K562 (cell line): ENCODE measurements at regions not wholly inside any gene's neighbourhood (a gene's known extent, or its start where the extent isn't known, plus 50 kb on each side); places are given as distances from the start of the nearest gene placed in this dataset.

Source experiments
- ATAC-seq: fragments of 200-7000 bp; cut with Tn5 transposase; 3 replicates; pipeline ENCODE4 v1.9.1; 2020; ENCODE audit warnings: moderate library complexity
- BruUV-seq: library from RNA; stranded (reverse); fragments of 400-500 nt; replicated peaks from 2 replicates; lab custom pipeline; 2021; lab: Mats Ljungman, UMichigan
- CTCF ChIA-PET: fragments of 300-600 bp; formaldehyde crosslinking; extraction: SDS; loops from one replicate; lab custom pipeline; 2021; ENCODE audit warnings: low intra/inter-chr PET ratio; lab: Yijun Ruan, JAX
- POLR2A ChIA-PET: fragments of 300-600, 350-650 bp; sonication (Branson Sonifier 250); formaldehyde crosslinking; extraction: SDS; loops from one replicate; lab custom pipeline; 2021; ENCODE audit warnings: antibody characterized with exemption, inconsistent platforms; lab: Yijun Ruan, JAX
- DNase-seq, 4 experiments: peaks; one replicate each; pipeline versions ENCODE4 v3.0.0 to v3.0.0-alpha.2; 2011 to 2018; ENCODE audit warnings: low spot score in 3 of 4, mixed read lengths in 3 of 4; ENCODE audit errors: extremely low read depth in 1 of 4
- FAIRE-seq: peaks from 2 replicates; lab custom pipeline; 2011; peaks lifted over from hg19 to GRCh38; lab: Jason Lieb, UNC
- H2AFZ ChIP-seq: 2 replicates; pipeline ENCODE4 v1.6.0; 2011; ENCODE audit warnings: low read depth, low read length, control low read depth, inconsistent platforms
- H3K27ac ChIP-seq: fragments of 200-600 bp; 3 replicates; pipeline ENCODE4 v1.8.0; 2011; ENCODE audit warnings: low read depth, mild to moderate bottlenecking, control low read depth, inconsistent platforms, low read length, moderate library complexity, mixed read lengths; ENCODE audit errors: extremely low read depth
- H3K27me3 ChIP-seq, 2 experiments: fragments of 300-600 bp in 1 of 2; 2 replicates in 1 of 2; 3 replicates in 1 of 2; pipeline versions ENCODE4 v1.6.0 to v1.8.0; 2011; ENCODE audit warnings: inconsistent platforms in 2 of 2, low read length in 2 of 2, mild to moderate bottlenecking in 1 of 2, mixed read lengths in 1 of 2, moderate library complexity in 1 of 2; ENCODE audit not compliant: control insufficient read depth in 2 of 2, insufficient read depth in 2 of 2
- H3K36me3 ChIP-seq: fragments of 300-600 bp; 3 replicates; pipeline ENCODE4 v1.8.0; 2011; ENCODE audit warnings: mild to moderate bottlenecking, low read length, inconsistent platforms; ENCODE audit not compliant: control insufficient read depth, insufficient read depth
- H3K4me1 ChIP-seq, 2 experiments: fragments of 200-600 bp in 1 of 2; replicated peaks in 1 of 2; 2 replicates in 1 of 2; 3 replicates in 1 of 2; pipeline versions ENCODE4 v1.5.1 to v1.8.0; 2011; ENCODE audit warnings: inconsistent platforms in 2 of 2, low read length in 2 of 2, mild to moderate bottlenecking in 1 of 2, mixed read lengths in 1 of 2, moderate library complexity in 1 of 2; ENCODE audit not compliant: control insufficient read depth in 2 of 2, insufficient read depth in 2 of 2
- H3K4me2 ChIP-seq: 2 replicates; pipeline ENCODE4 v1.6.1; 2011; ENCODE audit warnings: low read length, control low read depth, inconsistent platforms, mixed read lengths; ENCODE audit not compliant: insufficient read depth
- H3K4me3 ChIP-seq: fragments of 200-600 bp; sonication (generic), shearing (Covaris generic); 2 replicates; pipeline ENCODE4 v1.5.1; 2016; ENCODE audit warnings: control low read depth, inconsistent platforms
- H3K79me2 ChIP-seq: fragments of 200-600 bp; 3 replicates; pipeline ENCODE4 v1.8.0; 2011; ENCODE audit warnings: low read length, inconsistent platforms; ENCODE audit not compliant: control insufficient read depth, insufficient read depth
- H3K9ac ChIP-seq, 2 experiments: 2 replicates each; pipeline versions ENCODE4 v1.6.0 to v1.6.1; 2011; ENCODE audit warnings: low read depth in 2 of 2, low read length in 2 of 2, control low read depth in 1 of 2, inconsistent platforms in 1 of 2, mild to moderate bottlenecking in 1 of 2, mixed read lengths in 1 of 2; ENCODE audit not compliant: insufficient read depth in 1 of 2
- H3K9me1 ChIP-seq: one replicate; pipeline ENCODE4 v1.6.0; 2011; ENCODE audit warnings: inconsistent platforms, mild to moderate bottlenecking, low read length, moderate library complexity; ENCODE audit not compliant: control insufficient read depth, insufficient read depth
- H3K9me3 ChIP-seq: replicated peaks from 2 replicates; pipeline ENCODE4 v1.5.1; 2011; ENCODE audit warnings: low read depth, low read length, inconsistent platforms; ENCODE audit not compliant: control insufficient read depth, insufficient read depth
- H4K20me1 ChIP-seq: replicated peaks from 2 replicates; pipeline ENCODE4 v1.6.1; 2011; ENCODE audit warnings: low read length, inconsistent platforms, mixed read lengths; ENCODE audit not compliant: control insufficient read depth, insufficient read depth
- ATF3 ChIP-seq, 2 experiments: fragments of 450-650 bp in 1 of 2; sonication (generic) in 1 of 2; formaldehyde crosslinking in 1 of 2; IDR thresholded peaks in 1 of 2; conservative IDR thresholded peaks in 1 of 2; 2 replicates each; pipeline versions ENCODE4 v1.6.1 to v1.8.1; 2016 to 2023; ENCODE audit warnings: mild to moderate bottlenecking in 2 of 2, moderate library complexity in 2 of 2, inconsistent platforms in 1 of 2, missing genetic modification reagents in 1 of 2
- FOSL1 ChIP-seq: fragments of 200-800 bp; sonication (Bioruptor generic); conservative IDR thresholded peaks from 2 replicates; pipeline ENCODE4 v1.6.1; 2016; ENCODE audit warnings: missing genetic modification characterization, missing compliant biosample characterization
- ILK ChIP-seq: fragments of 450-650 bp; IDR thresholded peaks from 2 replicates; pipeline ENCODE4 v1.6.1; 2016; ENCODE audit warnings: missing genetic modification characterization, low read depth, mild to moderate bottlenecking, missing compliant biosample characterization, moderate library complexity, borderline replicate concordance
- JUN ChIP-seq, 2 experiments: sonication (generic) in 1 of 2; formaldehyde crosslinking in 1 of 2; IDR thresholded peaks; 2 replicates each; pipeline versions ENCODE4 v1.6.1 to v1.8.0; 2012 to 2022; ENCODE audit warnings: borderline replicate concordance in 2 of 2, mild to moderate bottlenecking in 2 of 2, improper control_type of control experiment in 1 of 2, low read depth in 1 of 2, low read length in 1 of 2, missing genetic modification reagents in 1 of 2
- JUND ChIP-seq, 2 experiments: IDR thresholded peaks; 2 replicates in 1 of 2; 3 replicates in 1 of 2; pipeline ENCODE4 v1.6.1; 2011; ENCODE audit warnings: borderline replicate concordance in 2 of 2, low read depth in 2 of 2, low read length in 2 of 2, improper control_type of control experiment in 1 of 2, missing biosample characterization in 1 of 2, missing genetic modification characterization in 1 of 2, missing genetic modification reagents in 1 of 2
- POLR2G ChIP-seq: fragments of 200-400 bp; formaldehyde crosslinking; IDR thresholded peaks from 2 replicates; pipeline ENCODE4 v1.6.1; 2017; ENCODE audit warnings: low read depth, mild to moderate bottlenecking, antibody characterized with exemption, low read length, moderate library complexity
- RAD51 ChIP-seq: fragments of 450-650 bp; IDR thresholded peaks from 2 replicates; pipeline ENCODE4 v1.7.1; 2016; ENCODE audit warnings: low read depth, mild to moderate bottlenecking, borderline replicate concordance
- RHOXF2B ChIP-seq: fragments of 250-450 bp; sonication (Bioruptor Pico); conservative IDR thresholded peaks from 2 replicates; pipeline ENCODE4 v1.5.1; 2021
- SOX6 ChIP-seq: fragments of 450-650 bp; IDR thresholded peaks from 2 replicates; pipeline ENCODE4 v1.6.1; 2014; ENCODE audit warnings: mild to moderate bottlenecking
- TRIM24 ChIP-seq, 2 experiments: fragments of 450-650 bp; IDR thresholded peaks; 2 replicates each; pipeline ENCODE4 v1.6.1; 2016
- U2AF1 ChIP-seq: fragments of 200-400 bp; formaldehyde crosslinking; optimal IDR thresholded peaks from 2 replicates; pipeline ENCODE3; 2017; ENCODE audit warnings: mild to moderate bottlenecking, low read depth, low read length, moderate library complexity
- USF2 ChIP-seq: sonication (generic); formaldehyde crosslinking; IDR thresholded peaks from 2 replicates; pipeline ENCODE4 v1.5.0; 2020; ENCODE audit warnings: missing genetic modification reagents
- ZFP36 ChIP-seq: fragments of 150-350 bp; IDR thresholded peaks from 2 replicates; pipeline ENCODE4 v1.6.1; 2018; ENCODE audit warnings: low read length, low read depth; ENCODE audit not compliant: partially characterized antibody
- WGBS: fragments of 100-300 bp; shearing (Covaris generic); methylation state at CpG from one replicate; pipeline ENCODE4 v1.1.6; 2016; ENCODE audit warnings: low coverage, mixed read lengths; ENCODE audit not compliant: insufficient coverage; ENCODE audit errors: missing lambda C conversion rate; 5-methylcytosine and 5-hydroxymethylcytosine counted together
- in situ Hi-C: fragments of 300-500 bp; cut with MboI; formaldehyde crosslinking; loops from 4 replicates; pipeline ENCODE4 v1.15.0; 2018; ENCODE audit warnings: inconsistent platforms, mixed read lengths
- intact Hi-C: fragments of 100-400 bp; cut with micrococcal nuclease; formaldehyde crosslinking; loops from 2 replicates; pipeline ENCODE4 v1.14.2; 2022
- TF ChIP-seq, protein P1 (sequence below): fragments of 250-450 bp; sonication (Bioruptor Pico); IDR thresholded peaks from 2 replicates; pipeline ENCODE4 v1.9.0; 2021; ENCODE audit warnings: mild to moderate bottlenecking

DNA sequence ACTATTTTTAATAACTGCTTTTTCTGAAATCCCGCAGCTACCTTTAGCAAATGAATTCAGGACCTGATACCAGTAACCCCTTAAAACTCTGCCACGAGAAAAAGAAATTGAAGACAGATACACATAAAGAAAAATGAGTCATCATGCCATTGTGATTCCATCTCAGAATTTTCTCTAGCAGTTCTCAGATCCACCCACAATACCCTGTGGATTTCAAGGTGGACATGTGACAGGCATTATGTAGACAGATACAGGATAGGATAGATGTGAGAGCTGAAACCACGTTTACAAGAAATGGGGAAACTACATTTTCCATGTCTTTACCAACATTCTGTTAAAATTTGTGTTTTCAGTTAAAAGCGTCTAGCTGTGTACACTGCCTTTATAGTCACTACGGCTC lies 291.9 kb upstream of the NR2F2 start:
- TF ChIP-seq RAD51 (peak; percentile 33; the same call in 1 of the 2 replicates), RHOXF2B (CRISPR knock-in tag) (no peak), JUND (IDR thresholded peaks at IDR 0.05; ENCODE audit: borderline replicate concordance, low read depth, low read length) (peak; percentile 58; the same call in 1 of the 2 replicates), JUND (tag; IDR thresholded peaks at IDR 0.05; ENCODE audit: borderline replicate concordance, low read depth, low read length) (0 out of 3 replicates have a peak, but pooled peaks have one; percentile 20), USF2 (peak; percentile 42), ILK (no peak), ATF3 (IDR thresholded peaks at IDR 0.05) (peak; percentile 69), ATF3 (CRISPR knock-in tag; conservative IDR thresholded peaks at IDR 0.05) (no peak), U2AF1 (no peak), TRIM24 (IDR thresholded peaks at IDR 0.05) (no peak), JUN (IDR thresholded peaks at IDR 0.05; ENCODE audit: borderline replicate concordance, low read depth, low read length) (peak; percentile 14; the same call in 1 of the 2 replicates), JUN (CRISPR knock-in tag; IDR thresholded peaks at IDR 0.05; ENCODE audit: borderline replicate concordance) (no peak), ZFP36 (no peak), POLR2G (no peak), FOSL1 (tag) (peak; percentile 71), SOX6 (peak; percentile 34; the same call in 1 of the 2 replicates)
- TF ChIP-seq, protein P1, sequence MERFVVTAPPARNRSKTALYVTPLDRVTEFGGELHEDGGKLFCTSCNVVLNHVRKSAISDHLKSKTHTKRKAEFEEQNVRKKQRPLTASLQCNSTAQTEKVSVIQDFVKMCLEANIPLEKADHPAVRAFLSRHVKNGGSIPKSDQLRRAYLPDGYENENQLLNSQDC (CRISPR knock-in tag) = no peak
- Histone ChIP-seq H3K79me2 (no peaks in the 10 kb centered on the region), H3K9ac (no peak overlapping the region), H3K27ac (no peak overlapping the region), H4K20me1 (no peaks in the 10 kb centered on the region), H3K9me3 (no peaks in the 10 kb centered on the region), H3K9me1 (no peaks in the 10 kb centered on the region), H3K36me3 (no peaks in the 10 kb centered on the region), H2AFZ (peak overlapping the region; percentile 67), H3K4me3 (no peak overlapping the region), H3K4me1 (peaks cover 3 to 24% of the 10 kb centered on the region in 2 experiments; a peak in 3 of 5 replicates), H3K27me3 (no peaks in the 10 kb centered on the region), H3K4me2 (no peak overlapping the region)
- DNase-seq (peak in 1 of 4 experiments; percentile 22), ATAC-seq (peak; percentile 42; the same call in 2 of the 3 replicates), FAIRE-seq (peak; percentile 35)
- no TSS peak for BruUV-seq
- in situ Hi-C loops = no loop called here
- ChIA-PET POLR2A (interaction anchor here (0.9 to 1.1 kb wide), 3 partner anchors 8 to 10 kb away, joined by 3 to 4 read pairs (median 3); no protein-coding TSS in a partner anchor), CTCF (no interaction called here)
- intact Hi-C loops = no loop called here
- WGBS = 48% methylated on average over 5 of the region's 5 CpGs
